ENCODE measurements at regions not wholly inside any gene's neighbourhood (a gene's known extent, or its start where the extent isn't known, plus 50 kb on each side); places are given as distances from the start of the nearest gene placed in this dataset.

DNA sequence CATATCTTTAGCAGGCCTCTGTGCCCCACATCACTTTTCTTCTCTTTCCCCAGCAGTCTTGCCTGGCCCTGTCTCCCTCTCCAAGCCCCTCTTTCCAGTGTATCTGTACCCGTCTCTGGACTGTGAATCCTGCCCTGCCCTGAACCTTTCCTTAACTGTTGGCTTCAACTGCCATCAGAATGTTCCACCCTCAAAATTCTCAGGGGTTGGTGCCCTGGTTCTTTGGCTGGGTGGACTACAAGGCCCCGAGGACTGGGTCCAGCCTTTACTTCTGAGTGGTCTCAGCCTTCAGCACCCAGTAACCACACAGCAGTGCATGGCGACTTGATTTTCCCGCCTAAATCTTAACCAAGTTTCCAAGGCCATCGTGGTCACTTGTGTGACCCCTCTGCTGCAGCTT is 333.5 kb upstream of the RGMA start:
- Histone ChIP-seq H3K4me1 (ENCODE audit: control insufficient read depth in 1 of 2, extremely low read depth in 1 of 2, insufficient read depth in 2 of 2, low read length in 2 of 2) (no peaks in the 10 kb centered on the region), H3K9me3 (no peaks in the 10 kb centered on the region), H3K4me3 (ENCODE audit: control insufficient read depth in 1 of 2, extremely low read depth in 1 of 2, low read length in 1 of 2) (no peak overlapping the region), H3K27me3 (replicated peaks in 1 of 2; ENCODE audit: control insufficient read depth in 2 of 2, extremely low read depth in 1 of 2, insufficient read depth in 2 of 2, low read length in 1 of 2) (peaks cover 0 to 6% of the 10 kb centered on the region in 2 experiments), H3K36me3 (ENCODE audit: control insufficient read depth in 2 of 2, extremely low read depth in 1 of 2, insufficient read depth in 1 of 2, low read length in 1 of 2) (no peaks in the 10 kb centered on the region), H3K27ac (ENCODE audit: low read length) (no peak overlapping the region)
- Mint-ChIP-seq H3K27ac (no peak overlapping the region), H3K4me1 (no peaks in the 10 kb centered on the region), H3K27me3 (no peaks in the 10 kb centered on the region), H3K9me3 (no peaks in the 10 kb centered on the region), H3K4me3 (no peak overlapping the region), H3K36me3 (no peaks in the 10 kb centered on the region)
- ATAC-seq (replicated peaks in 1 of 4) (no peak), DNase-seq (no peak)
- ChIA-PET CTCF (interaction anchor here in 1 of 2 donors (0.6 kb wide), 1 partner anchor 906 kb away, joined by 4 read pairs; no protein-coding TSS in a partner anchor), POLR2A (no interaction called here)
- 72% methylated on average over 2 of the region's 5 CpGs for WGBS (ENCODE audit: insufficient coverage)

DNA sequence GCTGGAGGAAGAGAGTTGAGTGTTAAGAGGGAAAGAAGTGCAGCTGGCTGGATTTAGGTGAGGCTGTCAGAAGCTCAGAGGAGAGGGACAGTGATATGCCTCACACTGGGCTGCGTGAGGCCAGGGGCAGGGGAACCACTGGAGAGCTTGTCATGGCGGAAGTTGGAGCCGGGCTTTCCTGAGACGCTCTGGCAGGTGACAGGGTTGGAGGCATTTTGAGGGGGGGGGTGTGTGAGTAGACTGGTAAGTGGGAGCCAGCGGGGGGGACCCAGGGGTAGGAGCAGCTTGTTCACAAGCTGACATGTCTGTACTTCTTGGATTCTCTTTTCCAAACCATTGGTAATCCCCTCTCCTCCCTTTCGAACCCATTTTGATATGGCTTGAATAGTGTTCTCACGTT is 331.5 kb upstream of the RGMA start:
- no peak overlapping the region for H3K27ac Mint-ChIP-seq
- ChIA-PET CTCF (no interaction called here), POLR2A (no interaction called here)
- H3K27ac ChIP-seq (ENCODE audit: low read length): no peak overlapping the region
- no peaks in the 10 kb centered on the region for H3K36me3 ChIP-seq (ENCODE audit: control insufficient read depth in 2 of 2, extremely low read depth in 1 of 2, insufficient read depth in 1 of 2, low read length in 1 of 2)
- H3K36me3 Mint-ChIP-seq: no peaks in the 10 kb centered on the region
- no peaks in the 10 kb centered on the region for H3K9me3 Mint-ChIP-seq
- WGBS (ENCODE audit: insufficient coverage): 92% methylated on average over 3 of the region's 7 CpGs
- peaks cover 0 to 6% of the 10 kb centered on the region in 2 experiments for H3K27me3 ChIP-seq (replicated peaks in 1 of 2; ENCODE audit: control insufficient read depth in 2 of 2, extremely low read depth in 1 of 2, insufficient read depth in 2 of 2, low read length in 1 of 2)
- H3K4me3 Mint-ChIP-seq: no peak overlapping the region
- DNase-seq (no peak), ATAC-seq (replicated peaks in 1 of 4) (no peak)
- H3K27me3 Mint-ChIP-seq: peaks cover 0 to 4% of the 10 kb centered on the region in 2 donors
- H3K4me1 ChIP-seq (ENCODE audit: control insufficient read depth in 1 of 2, extremely low read depth in 1 of 2, insufficient read depth in 2 of 2, low read length in 2 of 2): no peaks in the 10 kb centered on the region
- H3K4me3 ChIP-seq (ENCODE audit: control insufficient read depth in 1 of 2, extremely low read depth in 1 of 2, low read length in 1 of 2): no peak overlapping the region
- no peaks in the 10 kb centered on the region for H3K4me1 Mint-ChIP-seq
- H3K9me3 ChIP-seq: no peaks in the 10 kb centered on the region

DNA sequence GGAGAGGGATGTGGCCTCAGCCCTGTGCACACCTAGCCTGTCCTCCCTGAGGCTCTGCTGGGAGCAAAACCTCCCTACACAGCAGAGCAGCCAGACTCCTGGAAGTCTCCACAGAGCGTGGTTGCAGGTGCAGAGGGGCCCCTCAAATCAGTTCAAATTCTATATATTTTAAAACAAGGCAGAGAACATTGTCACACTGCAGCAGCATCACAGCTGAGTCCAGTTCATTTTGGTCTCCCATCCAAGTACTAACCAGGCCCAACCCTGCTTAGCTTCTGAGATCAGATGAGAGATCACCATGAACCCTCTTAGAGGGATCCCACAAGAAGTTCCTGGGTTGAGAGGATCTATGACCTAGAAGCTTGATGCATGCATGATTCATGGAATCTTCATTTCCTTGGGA is 331.0 kb upstream of the RGMA start:
- CTCF ChIA-PET: no interaction called here
- no peaks in the 10 kb centered on the region for H3K4me1 Mint-ChIP-seq
- Histone ChIP-seq H3K9me3 (no peaks in the 10 kb centered on the region), H3K27me3 (replicated peaks in 1 of 2; ENCODE audit: control insufficient read depth in 2 of 2, extremely low read depth in 1 of 2, insufficient read depth in 2 of 2, low read length in 1 of 2) (peaks cover 0 to 6% of the 10 kb centered on the region in 2 experiments), H3K27ac (ENCODE audit: low read length) (no peak overlapping the region), H3K4me1 (ENCODE audit: control insufficient read depth in 1 of 2, extremely low read depth in 1 of 2, insufficient read depth in 2 of 2, low read length in 2 of 2) (no peaks in the 10 kb centered on the region), H3K36me3 (ENCODE audit: control insufficient read depth in 2 of 2, extremely low read depth in 1 of 2, insufficient read depth in 1 of 2, low read length in 1 of 2) (no peaks in the 10 kb centered on the region), H3K4me3 (ENCODE audit: control insufficient read depth in 1 of 2, extremely low read depth in 1 of 2, low read length in 1 of 2) (no peak overlapping the region)
- DNase-seq (peak in 1 of 35 experiments; percentile 3), ATAC-seq (replicated peaks in 1 of 4) (no peak)
- H3K27me3 Mint-ChIP-seq: peaks cover 0 to 7% of the 10 kb centered on the region in 2 donors
- WGBS (ENCODE audit: insufficient coverage): 40% methylated on average over 1 of the region's 1 CpG
- H3K36me3 Mint-ChIP-seq: no peaks in the 10 kb centered on the region
- POLR2A ChIA-PET: no interaction called here
- H3K4me3 Mint-ChIP-seq: no peak overlapping the region
- no peaks in the 10 kb centered on the region for H3K9me3 Mint-ChIP-seq
- H3K27ac Mint-ChIP-seq: no peak overlapping the region

DNA sequence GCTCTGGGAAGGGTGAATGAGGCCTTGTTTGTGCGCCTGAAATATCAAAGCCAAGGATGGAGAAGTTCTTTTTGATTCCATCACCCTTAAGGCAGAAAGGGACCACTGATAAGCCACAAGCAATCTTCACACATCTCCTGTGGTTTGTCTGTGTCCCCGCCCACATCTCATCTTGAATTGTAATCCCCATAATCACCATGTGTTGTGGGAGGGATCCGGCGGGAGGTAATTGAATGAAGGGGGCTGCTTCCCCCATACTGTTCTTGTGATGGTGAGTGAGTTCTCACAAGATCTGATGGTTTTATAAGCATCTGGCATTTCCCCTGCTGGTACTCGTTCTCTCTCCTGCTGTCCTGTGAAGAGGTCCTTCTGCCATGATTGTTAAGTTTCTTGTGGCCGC is 329.6 kb upstream of the RGMA start:
- WGBS (ENCODE audit: insufficient coverage): 80% methylated on average over 1 of the region's 6 CpGs
- Histone ChIP-seq H3K27me3 (replicated peaks in 1 of 2; ENCODE audit: control insufficient read depth in 2 of 2, extremely low read depth in 1 of 2, insufficient read depth in 2 of 2, low read length in 1 of 2) (peaks cover 0 to 12% of the 10 kb centered on the region in 2 experiments), H3K4me1 (ENCODE audit: control insufficient read depth in 1 of 2, extremely low read depth in 1 of 2, insufficient read depth in 2 of 2, low read length in 2 of 2) (no peaks in the 10 kb centered on the region), H3K9me3 (no peaks in the 10 kb centered on the region), H3K27ac (ENCODE audit: low read length) (no peak overlapping the region), H3K36me3 (ENCODE audit: control insufficient read depth in 2 of 2, extremely low read depth in 1 of 2, insufficient read depth in 1 of 2, low read length in 1 of 2) (no peaks in the 10 kb centered on the region), H3K4me3 (ENCODE audit: control insufficient read depth in 1 of 2, extremely low read depth in 1 of 2, low read length in 1 of 2) (no peak overlapping the region)
- H3K27ac Mint-ChIP-seq: no peak overlapping the region
- DNase-seq (no peak), ATAC-seq (replicated peaks in 1 of 4) (no peak)
- ChIA-PET CTCF (no interaction called here), POLR2A (no interaction called here)
- H3K36me3 Mint-ChIP-seq: no peaks in the 10 kb centered on the region
- no peaks in the 10 kb centered on the region for H3K9me3 Mint-ChIP-seq
- peaks cover 0 to 7% of the 10 kb centered on the region in 2 donors for H3K27me3 Mint-ChIP-seq
- H3K4me3 Mint-ChIP-seq: no peak overlapping the region
- no peaks in the 10 kb centered on the region for H3K4me1 Mint-ChIP-seq

DNA sequence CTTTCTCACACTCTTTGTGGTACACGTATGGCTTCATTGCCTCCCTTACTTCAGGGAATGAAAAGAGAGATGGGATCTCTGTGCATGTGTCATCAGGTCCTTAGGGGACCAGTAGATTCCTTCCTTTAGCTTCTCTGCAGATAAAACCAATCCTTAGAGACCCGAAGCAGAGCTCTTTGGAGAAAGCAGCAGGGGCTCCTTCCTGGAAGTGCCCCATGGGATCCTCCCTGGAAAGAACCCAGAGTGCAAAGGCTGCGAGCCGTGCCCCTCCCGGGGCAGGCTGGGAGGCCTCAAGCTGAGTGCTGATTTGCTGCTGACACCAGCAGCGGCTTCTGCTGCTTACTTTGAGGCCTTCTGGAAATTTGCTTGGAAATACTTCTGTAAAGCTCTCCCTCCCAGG is 328.6 kb upstream of the RGMA start:
- no peak for ATAC-seq (replicated peaks in 1 of 4)
- H3K4me3 Mint-ChIP-seq: no peak overlapping the region
- H3K27ac Mint-ChIP-seq: no peak overlapping the region
- ChIA-PET CTCF (no interaction called here), POLR2A (interaction anchor here in 1 of 2 donors (0.6 kb wide), 1 partner anchor 639 kb away, joined by 3 read pairs; no protein-coding TSS in a partner anchor)
- no peaks in the 10 kb centered on the region for H3K9me3 Mint-ChIP-seq
- H3K4me1 Mint-ChIP-seq: no peaks in the 10 kb centered on the region
- Histone ChIP-seq H3K9me3 (no peaks in the 10 kb centered on the region), H3K4me3 (ENCODE audit: control insufficient read depth in 1 of 2, extremely low read depth in 1 of 2, low read length in 1 of 2) (no peak overlapping the region), H3K27me3 (replicated peaks in 1 of 2; ENCODE audit: control insufficient read depth in 2 of 2, extremely low read depth in 1 of 2, insufficient read depth in 2 of 2, low read length in 1 of 2) (peaks cover 0 to 13% of the 10 kb centered on the region in 2 experiments), H3K36me3 (ENCODE audit: control insufficient read depth in 2 of 2, extremely low read depth in 1 of 2, insufficient read depth in 1 of 2, low read length in 1 of 2) (no peaks in the 10 kb centered on the region), H3K4me1 (ENCODE audit: control insufficient read depth in 1 of 2, extremely low read depth in 1 of 2, insufficient read depth in 2 of 2, low read length in 2 of 2) (no peaks in the 10 kb centered on the region), H3K27ac (ENCODE audit: low read length) (no peak overlapping the region)
- 70% methylated on average over 4 of the region's 6 CpGs for WGBS (ENCODE audit: insufficient coverage)
- H3K36me3 Mint-ChIP-seq: no peaks in the 10 kb centered on the region
- peaks cover 0 to 7% of the 10 kb centered on the region in 2 donors for H3K27me3 Mint-ChIP-seq
- no peak for DNase-seq

DNA sequence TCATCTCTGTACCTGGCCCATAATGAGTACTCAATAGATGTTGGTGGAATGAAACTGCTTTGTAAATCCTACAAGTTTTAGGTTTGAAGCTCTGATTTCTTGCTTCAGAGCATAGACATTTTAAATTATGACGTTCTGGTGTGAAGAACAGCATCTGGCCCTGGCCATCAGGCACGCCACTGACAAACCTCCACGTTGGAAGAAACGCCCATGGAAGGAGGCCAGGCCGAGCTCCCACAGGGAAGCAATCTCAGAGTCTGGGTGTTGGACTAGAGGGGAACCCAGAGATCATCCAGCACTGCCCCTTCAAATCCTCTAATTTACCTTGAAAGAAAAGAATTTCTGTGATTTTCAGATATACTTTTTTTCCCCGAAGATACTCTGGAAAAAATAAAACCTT is 328.1 kb upstream of the RGMA start:
- H3K9me3 ChIP-seq: no peaks in the 10 kb centered on the region
- H3K27me3 ChIP-seq (replicated peaks in 1 of 2; ENCODE audit: control insufficient read depth in 2 of 2, extremely low read depth in 1 of 2, insufficient read depth in 2 of 2, low read length in 1 of 2): peaks cover 0 to 13% of the 10 kb centered on the region in 2 experiments
- no peaks in the 10 kb centered on the region for H3K4me1 Mint-ChIP-seq
- no peaks in the 10 kb centered on the region for H3K36me3 Mint-ChIP-seq
- DNase-seq (no peak), ATAC-seq (replicated peaks in 1 of 4) (no peak)
- H3K4me3 Mint-ChIP-seq: no peak overlapping the region
- H3K9me3 Mint-ChIP-seq: no peaks in the 10 kb centered on the region
- H3K4me1 ChIP-seq (ENCODE audit: control insufficient read depth in 1 of 2, extremely low read depth in 1 of 2, insufficient read depth in 2 of 2, low read length in 2 of 2): no peaks in the 10 kb centered on the region
- ChIA-PET CTCF (no interaction called here), POLR2A (interaction anchor here in 1 of 2 donors (0.6 kb wide), 1 partner anchor 639 kb away, joined by 3 read pairs; no protein-coding TSS in a partner anchor)
- H3K36me3 ChIP-seq (ENCODE audit: control insufficient read depth in 2 of 2, extremely low read depth in 1 of 2, insufficient read depth in 1 of 2, low read length in 1 of 2): no peaks in the 10 kb centered on the region
- H3K27me3 Mint-ChIP-seq: peaks cover 0 to 7% of the 10 kb centered on the region in 2 donors
- H3K4me3 ChIP-seq (ENCODE audit: control insufficient read depth in 1 of 2, extremely low read depth in 1 of 2, low read length in 1 of 2): no peak overlapping the region
- no peak overlapping the region for H3K27ac Mint-ChIP-seq
- WGBS (ENCODE audit: insufficient coverage): 90% methylated on average over 5 of the region's 6 CpGs
- H3K27ac ChIP-seq (ENCODE audit: low read length): no peak overlapping the region

DNA sequence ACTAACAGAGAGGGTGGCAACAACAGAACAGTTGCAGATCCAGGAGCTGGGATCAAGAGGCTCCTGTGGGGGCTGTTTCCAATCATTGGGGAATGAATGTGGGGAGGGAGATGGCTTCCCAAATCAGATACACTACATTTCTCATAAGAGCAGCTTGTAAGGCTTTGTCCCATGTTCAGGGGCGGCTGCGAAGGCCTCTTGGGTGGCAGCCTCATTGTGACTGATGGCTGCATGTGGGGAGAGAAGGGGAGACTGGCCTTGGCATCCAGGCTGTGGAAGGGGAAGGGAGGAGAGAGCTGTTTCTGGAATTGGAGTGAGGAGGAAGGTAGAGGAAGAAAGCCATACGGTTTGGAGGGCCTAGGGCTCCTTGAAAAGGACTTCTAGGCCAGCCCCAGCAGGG is 326.6 kb upstream of the RGMA start:
- ATAC-seq (replicated peaks in 1 of 4): no peak

More for the DNA sequence above, 326.6 kb upstream of the RGMA start:
- ChIA-PET CTCF (interaction anchor here in 1 of 2 donors (0.6 kb wide), 1 partner anchor 314 kb away, joined by 3 read pairs; no protein-coding TSS in a partner anchor), POLR2A (no interaction called here)
- no peaks in the 10 kb centered on the region for H3K36me3 ChIP-seq (ENCODE audit: control insufficient read depth in 2 of 2, extremely low read depth in 1 of 2, insufficient read depth in 1 of 2, low read length in 1 of 2)
- H3K4me1 ChIP-seq (ENCODE audit: control insufficient read depth in 1 of 2, extremely low read depth in 1 of 2, insufficient read depth in 2 of 2, low read length in 2 of 2): no peaks in the 10 kb centered on the region
- H3K4me3 ChIP-seq (ENCODE audit: control insufficient read depth in 1 of 2, extremely low read depth in 1 of 2, low read length in 1 of 2): no peak overlapping the region
- Mint-ChIP-seq H3K4me3 (no peak overlapping the region), H3K36me3 (no peaks in the 10 kb centered on the region), H3K27ac (no peak overlapping the region), H3K4me1 (no peaks in the 10 kb centered on the region), H3K27me3 (peaks cover 0 to 7% of the 10 kb centered on the region in 2 donors), H3K9me3 (no peaks in the 10 kb centered on the region)
- 77% methylated on average over 3 of the region's 3 CpGs for WGBS (ENCODE audit: insufficient coverage)
- H3K27me3 ChIP-seq (replicated peaks in 1 of 2; ENCODE audit: control insufficient read depth in 2 of 2, extremely low read depth in 1 of 2, insufficient read depth in 2 of 2, low read length in 1 of 2): peaks cover 0 to 13% of the 10 kb centered on the region in 2 experiments
- DNase-seq: no peak
- H3K9me3 ChIP-seq: no peaks in the 10 kb centered on the region
- H3K27ac ChIP-seq (ENCODE audit: low read length): no peak overlapping the region

Data from T-cell (primary cell).